WTC11 (cell line): ENCODE measurements at regions not wholly inside any gene's neighbourhood (a gene's known extent, or its start where the extent isn't known, plus 50 kb on each side); places are given as distances from the start of the nearest gene placed in this dataset.

ENCODE experiments used
- ATAC-seq: fragments of 200-7000 bp; cut with Tn5 transposase; 2 replicates; pipeline ENCODE4 v1.10.0; 2021; ENCODE audit warnings: mild to moderate bottlenecking, moderate library complexity
- CTCF ChIA-PET: fragments of 300-600 bp; sonication (Branson Sonifier 250); formaldehyde crosslinking; loops from one replicate; lab custom pipeline; 2021; ENCODE audit warnings: antibody characterized with exemption; lab: Charles Lee
- POLR2A ChIA-PET: fragments of 350-600 bp; sonication (Branson Sonifier 250); formaldehyde crosslinking; loops from one replicate; lab custom pipeline; 2021; ENCODE audit warnings: antibody characterized with exemption; lab: Charles Lee
- DNase-seq: peaks from one replicate; pipeline ENCODE4 v3.0.0; 2021; ENCODE audit warnings: low spot score
- H3K27ac Mint-ChIP-seq: 2 replicates; pipeline ENCODE4 v1.8.0; 2021; ENCODE audit warnings: mixed read lengths
- H3K27me3 Mint-ChIP-seq: 2 replicates; pipeline ENCODE4 v1.8.0; 2021; ENCODE audit warnings: low read depth, mild to moderate bottlenecking, moderate library complexity, mixed read lengths
- H3K36me3 Mint-ChIP-seq: 2 replicates; pipeline ENCODE4 v1.8.0; 2021; ENCODE audit warnings: mixed read lengths
- H3K4me1 Mint-ChIP-seq: 2 replicates; pipeline ENCODE4 v1.8.0; 2022; ENCODE audit warnings: mixed read lengths
- H3K4me3 Mint-ChIP-seq: 2 replicates; pipeline ENCODE4 v1.8.0; 2021; ENCODE audit warnings: mild to moderate bottlenecking, moderate library complexity, mixed read lengths
- H3K9me3 Mint-ChIP-seq: 2 replicates; pipeline ENCODE4 v1.8.0; 2021; ENCODE audit warnings: mixed read lengths
- CREM ChIP-seq: sonication (generic); formaldehyde crosslinking; IDR thresholded peaks from 2 replicates; pipeline ENCODE4 v1.8.1; 2022; ENCODE audit warnings: mild to moderate bottlenecking, missing genetic modification reagents, moderate library complexity
- E2F4 ChIP-seq: sonication (generic); formaldehyde crosslinking; IDR thresholded peaks from 2 replicates; pipeline ENCODE4 v1.8.1; 2022; ENCODE audit warnings: low read depth, mild to moderate bottlenecking, moderate library complexity, missing genetic modification reagents, borderline replicate concordance
- ELF4 ChIP-seq: sonication (generic); formaldehyde crosslinking; IDR thresholded peaks from 2 replicates; pipeline ENCODE4 v1.8.1; 2022; ENCODE audit warnings: low read depth, mild to moderate bottlenecking, moderate library complexity, missing genetic modification reagents
- EMX1 ChIP-seq: fragments of 250-450 bp; sonication (Bioruptor Pico); IDR thresholded peaks from 2 replicates; pipeline ENCODE4 v1.8.0; 2021; ENCODE audit warnings: mild to moderate bottlenecking
- ESRRA ChIP-seq: sonication (generic); formaldehyde crosslinking; IDR thresholded peaks from 2 replicates; pipeline ENCODE4 v1.8.1; 2022; ENCODE audit warnings: mild to moderate bottlenecking, missing genetic modification reagents, borderline replicate concordance
- ETV6 ChIP-seq: sonication (generic); formaldehyde crosslinking; IDR thresholded peaks from 2 replicates; pipeline ENCODE4 v1.8.1; 2022; ENCODE audit warnings: mild to moderate bottlenecking, missing genetic modification reagents
- GABPB1 ChIP-seq: sonication (generic); formaldehyde crosslinking; IDR thresholded peaks from 2 replicates; pipeline ENCODE4 v1.8.1; 2023; ENCODE audit warnings: mild to moderate bottlenecking, missing genetic modification reagents
- HMGA2 ChIP-seq: fragments of 250-450 bp; sonication (Bioruptor Pico); IDR thresholded peaks from 2 replicates; pipeline ENCODE4 v1.4.0; 2021; ENCODE audit warnings: mild to moderate bottlenecking, moderate library complexity
- IRF2 ChIP-seq: sonication (generic); formaldehyde crosslinking; IDR thresholded peaks from 2 replicates; pipeline ENCODE4 v1.8.0; 2022; ENCODE audit warnings: low read depth, missing genetic modification reagents, borderline replicate concordance
- KAT7 ChIP-seq: sonication (generic); formaldehyde crosslinking; IDR thresholded peaks from 2 replicates; pipeline ENCODE4 v1.8.1; 2023; ENCODE audit warnings: missing genetic modification reagents, mild to moderate bottlenecking, borderline replicate concordance
- MAX ChIP-seq: sonication (generic); formaldehyde crosslinking; IDR thresholded peaks from 2 replicates; pipeline ENCODE4 v1.8.0; 2022; ENCODE audit warnings: mild to moderate bottlenecking, missing genetic modification reagents
- MYBL2 ChIP-seq: sonication (generic); formaldehyde crosslinking; IDR thresholded peaks from 2 replicates; pipeline ENCODE4 v1.8.1; 2023; ENCODE audit warnings: mild to moderate bottlenecking, moderate library complexity, missing genetic modification reagents
- NR2C2 ChIP-seq: sonication (generic); formaldehyde crosslinking; IDR thresholded peaks from 2 replicates; pipeline ENCODE4 v1.8.0; 2022; ENCODE audit warnings: mild to moderate bottlenecking, missing genetic modification reagents
- PRRX2 ChIP-seq: fragments of 250-450 bp; sonication (Bioruptor Pico); IDR thresholded peaks from 2 replicates; pipeline ENCODE4 v1.8.0; 2021; ENCODE audit warnings: mild to moderate bottlenecking
- RORB ChIP-seq: fragments of 250-450 bp; sonication (Bioruptor Pico); IDR thresholded peaks from 2 replicates; pipeline ENCODE4 v1.9.0; 2021; ENCODE audit warnings: mild to moderate bottlenecking
- SMAD4 ChIP-seq: sonication (generic); formaldehyde crosslinking; IDR thresholded peaks from 2 replicates; pipeline ENCODE4 v1.8.0; 2022; ENCODE audit warnings: mild to moderate bottlenecking, missing genetic modification reagents
- TP53 ChIP-seq: sonication (generic); formaldehyde crosslinking; IDR thresholded peaks from 2 replicates; pipeline ENCODE4 v1.8.1; 2023; ENCODE audit warnings: mild to moderate bottlenecking, missing genetic modification reagents
- ZNF121 ChIP-seq: sonication (generic); formaldehyde crosslinking; IDR thresholded peaks from 2 replicates; pipeline ENCODE4 v1.8.0; 2023; ENCODE audit warnings: missing genetic modification reagents
- ZNF423 ChIP-seq: fragments of 250-450 bp; sonication (Bioruptor Pico); IDR thresholded peaks from 2 replicates; pipeline ENCODE4 v2.1.2; 2022; ENCODE audit warnings: mild to moderate bottlenecking, moderate library complexity
- TF ChIP-seq, protein P1 (sequence below): fragments of 250-450 bp; sonication (Bioruptor Pico); IDR thresholded peaks from 2 replicates; pipeline ENCODE4 v1.9.0; 2021; ENCODE audit warnings: mild to moderate bottlenecking, borderline replicate concordance
- TF ChIP-seq, protein P2 (sequence below): sonication (generic); formaldehyde crosslinking; IDR thresholded peaks from 2 replicates; pipeline ENCODE4 v1.8.0; 2022; ENCODE audit warnings: missing genetic modification reagents
- TF ChIP-seq, protein P3 (sequence below): sonication (generic); formaldehyde crosslinking; IDR thresholded peaks from 2 replicates; pipeline ENCODE4 v1.8.0; 2022; ENCODE audit warnings: mild to moderate bottlenecking, missing genetic modification reagents

GRCh38 chr3:68468695-68469375, 463.5 kb downstream of the TAFA4 start:
- Mint-ChIP-seq H3K36me3 (peaks cover 9% of the 10 kb centered on the region), H3K4me3 (no peak overlapping the region), H3K4me1 (peaks cover 14% of the 10 kb centered on the region), H3K27me3 (no peaks in the 10 kb centered on the region), H3K9me3 (peaks cover 42% of the 10 kb centered on the region), H3K27ac (no peak overlapping the region)
- CTCF ChIA-PET, result no interaction called here
- POLR2A ChIA-PET, result no interaction called here
- ATAC-seq (no peak), DNase-seq (no peak)
- no peak for TF ChIP-seq TP53 (CRISPR knock-in tag)
- peak; percentile 93 for TF ChIP-seq HMGA2
- TF ChIP-seq NR2C2 (CRISPR knock-in tag), result no peak
- TF ChIP-seq, all 79 proteins: peak for 1

DNA sequence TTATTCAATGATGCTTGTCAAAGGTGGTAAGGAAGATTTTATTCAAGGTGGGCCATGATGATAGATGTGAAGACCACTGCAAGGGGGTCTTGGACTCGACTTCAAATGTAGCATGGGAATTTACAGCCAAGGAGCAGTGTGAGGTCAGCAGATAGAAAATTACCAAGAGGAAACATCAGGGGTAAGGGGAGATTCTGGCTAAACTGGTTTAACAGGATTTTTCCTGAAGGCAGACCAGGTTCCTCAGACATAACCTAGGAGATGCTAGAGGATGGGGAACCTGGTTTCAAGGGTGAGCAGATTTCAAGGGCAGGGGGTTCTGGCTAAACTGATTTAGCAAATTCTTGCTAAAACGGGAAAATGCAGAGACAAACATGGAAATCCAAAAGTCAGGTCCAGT, 464.9 kb downstream of the TAFA4 start:
- DNase-seq, result no peak
- peak; percentile 53 for ATAC-seq
- H3K27me3 Mint-ChIP-seq, result no peaks in the 10 kb centered on the region
- no peak overlapping the region for H3K27ac Mint-ChIP-seq
- no peak overlapping the region for H3K4me3 Mint-ChIP-seq
- ChIA-PET POLR2A (no interaction called here), CTCF (no interaction called here)
- peaks cover 9% of the 10 kb centered on the region for H3K36me3 Mint-ChIP-seq
- H3K4me1 Mint-ChIP-seq, result peaks cover 14% of the 10 kb centered on the region
- peaks cover 42% of the 10 kb centered on the region for H3K9me3 Mint-ChIP-seq
- TF ChIP-seq, protein P1, sequence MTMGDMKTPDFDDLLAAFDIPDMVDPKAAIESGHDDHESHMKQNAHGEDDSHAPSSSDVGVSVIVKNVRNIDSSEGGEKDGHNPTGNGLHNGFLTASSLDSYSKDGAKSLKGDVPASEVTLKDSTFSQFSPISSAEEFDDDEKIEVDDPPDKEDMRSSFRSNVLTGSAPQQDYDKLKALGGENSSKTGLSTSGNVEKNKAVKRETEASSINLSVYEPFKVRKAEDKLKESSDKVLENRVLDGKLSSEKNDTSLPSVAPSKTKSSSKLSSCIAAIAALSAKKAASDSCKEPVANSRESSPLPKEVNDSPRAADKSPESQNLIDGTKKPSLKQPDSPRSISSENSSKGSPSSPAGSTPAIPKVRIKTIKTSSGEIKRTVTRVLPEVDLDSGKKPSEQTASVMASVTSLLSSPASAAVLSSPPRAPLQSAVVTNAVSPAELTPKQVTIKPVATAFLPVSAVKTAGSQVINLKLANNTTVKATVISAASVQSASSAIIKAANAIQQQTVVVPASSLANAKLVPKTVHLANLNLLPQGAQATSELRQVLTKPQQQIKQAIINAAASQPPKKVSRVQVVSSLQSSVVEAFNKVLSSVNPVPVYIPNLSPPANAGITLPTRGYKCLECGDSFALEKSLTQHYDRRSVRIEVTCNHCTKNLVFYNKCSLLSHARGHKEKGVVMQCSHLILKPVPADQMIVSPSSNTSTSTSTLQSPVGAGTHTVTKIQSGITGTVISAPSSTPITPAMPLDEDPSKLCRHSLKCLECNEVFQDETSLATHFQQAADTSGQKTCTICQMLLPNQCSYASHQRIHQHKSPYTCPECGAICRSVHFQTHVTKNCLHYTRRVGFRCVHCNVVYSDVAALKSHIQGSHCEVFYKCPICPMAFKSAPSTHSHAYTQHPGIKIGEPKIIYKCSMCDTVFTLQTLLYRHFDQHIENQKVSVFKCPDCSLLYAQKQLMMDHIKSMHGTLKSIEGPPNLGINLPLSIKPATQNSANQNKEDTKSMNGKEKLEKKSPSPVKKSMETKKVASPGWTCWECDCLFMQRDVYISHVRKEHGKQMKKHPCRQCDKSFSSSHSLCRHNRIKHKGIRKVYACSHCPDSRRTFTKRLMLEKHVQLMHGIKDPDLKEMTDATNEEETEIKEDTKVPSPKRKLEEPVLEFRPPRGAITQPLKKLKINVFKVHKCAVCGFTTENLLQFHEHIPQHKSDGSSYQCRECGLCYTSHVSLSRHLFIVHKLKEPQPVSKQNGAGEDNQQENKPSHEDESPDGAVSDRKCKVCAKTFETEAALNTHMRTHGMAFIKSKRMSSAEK, result no peak
- no peak for TF ChIP-seq ELF4 (CRISPR knock-in tag)
- TF ChIP-seq E2F4 (CRISPR knock-in tag), result no peak
- no peak for TF ChIP-seq RORB (CRISPR knock-in tag)
- TF ChIP-seq EMX1 (CRISPR knock-in tag), result no peak
- no peak for TF ChIP-seq NR2C2 (CRISPR knock-in tag)
- TF ChIP-seq ZNF423 (CRISPR knock-in tag), result no peak
- TF ChIP-seq CREM, result no peak
- TF ChIP-seq ESRRA (CRISPR knock-in tag), result no peak
- TF ChIP-seq MAX (CRISPR knock-in tag), result no peak
- no peak for TF ChIP-seq ETV6 (CRISPR knock-in tag)
- TF ChIP-seq PRRX2 (CRISPR knock-in tag), result no peak
- no peak for TF ChIP-seq IRF2 (CRISPR knock-in tag)

GRCh38 chr3:68458581-68458980, 473.8 kb downstream of the TAFA4 start:
- peaks cover 13% of the 10 kb centered on the region for H3K36me3 Mint-ChIP-seq
- H3K27ac Mint-ChIP-seq, result no peak overlapping the region
- H3K27me3 Mint-ChIP-seq, result no peaks in the 10 kb centered on the region
- no peak overlapping the region for H3K4me3 Mint-ChIP-seq
- ChIA-PET CTCF (no interaction called here), POLR2A (no interaction called here)
- H3K4me1 Mint-ChIP-seq, result peaks cover 18% of the 10 kb centered on the region
- no peak for ATAC-seq
- no peak for DNase-seq
- peaks cover 27% of the 10 kb centered on the region for H3K9me3 Mint-ChIP-seq
- TF ChIP-seq HMGA2, result no peak
- TF ChIP-seq, protein P2, sequence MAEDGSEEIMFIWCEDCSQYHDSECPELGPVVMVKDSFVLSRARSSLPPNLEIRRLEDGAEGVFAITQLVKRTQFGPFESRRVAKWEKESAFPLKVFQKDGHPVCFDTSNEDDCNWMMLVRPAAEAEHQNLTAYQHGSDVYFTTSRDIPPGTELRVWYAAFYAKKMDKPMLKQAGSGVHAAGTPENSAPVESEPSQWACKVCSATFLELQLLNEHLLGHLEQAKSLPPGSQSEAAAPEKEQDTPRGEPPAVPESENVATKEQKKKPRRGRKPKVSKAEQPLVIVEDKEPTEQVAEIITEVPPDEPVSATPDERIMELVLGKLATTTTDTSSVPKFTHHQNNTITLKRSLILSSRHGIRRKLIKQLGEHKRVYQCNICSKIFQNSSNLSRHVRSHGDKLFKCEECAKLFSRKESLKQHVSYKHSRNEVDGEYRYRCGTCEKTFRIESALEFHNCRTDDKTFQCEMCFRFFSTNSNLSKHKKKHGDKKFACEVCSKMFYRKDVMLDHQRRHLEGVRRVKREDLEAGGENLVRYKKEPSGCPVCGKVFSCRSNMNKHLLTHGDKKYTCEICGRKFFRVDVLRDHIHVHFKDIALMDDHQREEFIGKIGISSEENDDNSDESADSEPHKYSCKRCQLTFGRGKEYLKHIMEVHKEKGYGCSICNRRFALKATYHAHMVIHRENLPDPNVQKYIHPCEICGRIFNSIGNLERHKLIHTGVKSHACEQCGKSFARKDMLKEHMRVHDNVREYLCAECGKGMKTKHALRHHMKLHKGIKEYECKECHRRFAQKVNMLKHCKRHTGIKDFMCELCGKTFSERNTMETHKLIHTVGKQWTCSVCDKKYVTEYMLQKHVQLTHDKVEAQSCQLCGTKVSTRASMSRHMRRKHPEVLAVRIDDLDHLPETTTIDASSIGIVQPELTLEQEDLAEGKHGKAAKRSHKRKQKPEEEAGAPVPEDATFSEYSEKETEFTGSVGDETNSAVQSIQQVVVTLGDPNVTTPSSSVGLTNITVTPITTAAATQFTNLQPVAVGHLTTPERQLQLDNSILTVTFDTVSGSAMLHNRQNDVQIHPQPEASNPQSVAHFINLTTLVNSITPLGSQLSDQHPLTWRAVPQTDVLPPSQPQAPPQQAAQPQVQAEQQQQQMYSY (CRISPR knock-in tag), result no peak
- no peak for TF ChIP-seq ZNF121 (CRISPR knock-in tag)
- TF ChIP-seq MYBL2, result no peak
- no peak for TF ChIP-seq KAT7 (CRISPR knock-in tag)
- TF ChIP-seq, protein P3, sequence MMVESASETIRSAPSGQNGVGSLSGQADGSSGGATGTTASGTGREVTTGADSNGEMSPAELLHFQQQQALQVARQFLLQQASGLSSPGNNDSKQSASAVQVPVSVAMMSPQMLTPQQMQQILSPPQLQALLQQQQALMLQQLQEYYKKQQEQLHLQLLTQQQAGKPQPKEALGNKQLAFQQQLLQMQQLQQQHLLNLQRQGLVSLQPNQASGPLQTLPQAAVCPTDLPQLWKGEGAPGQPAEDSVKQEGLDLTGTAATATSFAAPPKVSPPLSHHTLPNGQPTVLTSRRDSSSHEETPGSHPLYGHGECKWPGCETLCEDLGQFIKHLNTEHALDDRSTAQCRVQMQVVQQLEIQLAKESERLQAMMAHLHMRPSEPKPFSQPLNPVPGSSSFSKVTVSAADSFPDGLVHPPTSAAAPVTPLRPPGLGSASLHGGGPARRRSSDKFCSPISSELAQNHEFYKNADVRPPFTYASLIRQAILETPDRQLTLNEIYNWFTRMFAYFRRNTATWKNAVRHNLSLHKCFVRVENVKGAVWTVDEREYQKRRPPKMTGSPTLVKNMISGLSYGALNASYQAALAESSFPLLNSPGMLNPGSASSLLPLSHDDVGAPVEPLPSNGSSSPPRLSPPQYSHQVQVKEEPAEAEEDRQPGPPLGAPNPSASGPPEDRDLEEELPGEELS (CRISPR knock-in tag), result no peak
- TF ChIP-seq EMX1 (CRISPR knock-in tag), result no peak
- TF ChIP-seq SMAD4 (CRISPR knock-in tag), result no peak
- TF ChIP-seq GABPB1 (CRISPR knock-in tag), result no peak
- no peak for TF ChIP-seq TP53 (CRISPR knock-in tag)
- no peak for TF ChIP-seq ESRRA (CRISPR knock-in tag)
